SH-SY5Y (cell line): ENCODE measurements at regions not wholly inside any gene's neighbourhood (a gene's known extent, or its start where the extent isn't known, plus 50 kb on each side); places are given as distances from the start of the nearest gene placed in this dataset.

ENCODE experiments used
- GATA2 ChIP-seq: IDR thresholded peaks from 2 replicates; pipeline ENCODE4 v1.6.1; 2011; ENCODE audit warnings: mild to moderate bottlenecking, low read depth, low read length
- GATA3 ChIP-seq: IDR thresholded peaks from 2 replicates; pipeline ENCODE4 v1.6.1; 2011; ENCODE audit warnings: low read depth, mild to moderate bottlenecking, low read length, moderate library complexity

DNA sequence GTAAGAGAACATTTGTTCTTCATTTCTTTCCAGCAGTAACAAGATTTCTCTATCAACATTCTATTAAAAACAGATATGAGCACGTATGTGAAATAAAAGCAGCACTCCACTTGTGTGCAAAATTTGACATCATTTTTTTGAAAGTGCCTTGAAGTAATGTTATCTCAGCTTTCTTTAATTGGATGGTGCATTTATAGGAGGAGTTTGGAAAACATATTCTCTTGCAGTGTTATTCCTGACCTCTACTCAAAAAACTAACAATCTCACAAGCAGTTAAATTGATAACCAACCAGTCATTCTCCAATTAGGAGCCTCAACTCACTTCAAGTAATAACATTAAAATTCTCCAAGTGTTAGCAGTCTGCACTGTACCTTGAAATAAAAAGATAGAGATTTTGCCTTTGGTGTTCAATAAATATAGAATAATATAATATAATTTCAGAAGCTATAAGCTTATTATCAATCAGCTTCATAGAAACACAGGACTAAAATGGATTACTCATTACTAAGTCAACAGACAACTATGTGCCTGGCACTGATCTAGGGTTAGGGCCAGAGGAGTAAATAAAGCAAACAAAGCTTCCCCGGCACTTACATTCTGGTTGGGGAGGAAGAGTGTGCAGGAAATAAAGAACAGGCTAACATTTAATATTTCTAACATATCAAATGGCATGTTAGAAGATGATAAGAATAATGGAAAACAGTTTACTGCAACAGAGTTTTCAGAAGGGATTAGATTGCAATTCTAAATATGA is 149.0 kb upstream of the SGK1 start:
- TF ChIP-seq GATA2 (no peak), GATA3 (no peak)

DNA sequence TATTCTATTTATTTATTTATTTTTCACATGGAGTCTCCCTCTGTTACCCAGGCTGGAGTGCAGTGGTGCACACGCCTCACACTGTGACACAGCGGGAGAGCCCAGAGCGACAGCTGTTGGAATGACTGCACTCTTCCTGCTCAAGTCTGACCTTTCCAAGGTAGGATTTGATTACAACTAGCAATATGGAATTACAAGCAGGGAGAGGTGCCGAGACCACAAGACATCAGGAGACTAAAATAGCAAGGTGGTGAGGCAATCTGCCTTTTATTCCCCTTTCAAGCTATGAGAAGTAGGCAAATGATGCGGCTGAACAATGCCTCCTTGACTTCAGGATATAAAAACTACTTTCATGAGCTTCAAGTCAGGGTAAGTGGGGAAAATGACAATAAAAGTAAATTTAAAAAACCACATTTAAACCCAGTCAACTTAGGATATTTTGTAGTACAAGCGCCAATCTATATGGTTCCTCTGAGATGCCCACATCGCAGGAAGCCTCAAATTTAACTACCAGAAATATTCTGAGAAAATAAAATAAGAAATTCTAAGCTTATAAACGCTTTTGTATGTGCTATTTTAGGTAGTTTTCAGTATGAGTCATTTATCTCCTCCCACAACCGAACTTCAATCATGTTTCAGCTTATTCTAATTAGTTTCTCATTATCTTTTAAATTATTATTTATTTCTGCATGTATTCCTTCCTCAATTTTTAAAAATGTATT is 146.9 kb upstream of the SGK1 start:
- no peak for TF ChIP-seq GATA3

DNA sequence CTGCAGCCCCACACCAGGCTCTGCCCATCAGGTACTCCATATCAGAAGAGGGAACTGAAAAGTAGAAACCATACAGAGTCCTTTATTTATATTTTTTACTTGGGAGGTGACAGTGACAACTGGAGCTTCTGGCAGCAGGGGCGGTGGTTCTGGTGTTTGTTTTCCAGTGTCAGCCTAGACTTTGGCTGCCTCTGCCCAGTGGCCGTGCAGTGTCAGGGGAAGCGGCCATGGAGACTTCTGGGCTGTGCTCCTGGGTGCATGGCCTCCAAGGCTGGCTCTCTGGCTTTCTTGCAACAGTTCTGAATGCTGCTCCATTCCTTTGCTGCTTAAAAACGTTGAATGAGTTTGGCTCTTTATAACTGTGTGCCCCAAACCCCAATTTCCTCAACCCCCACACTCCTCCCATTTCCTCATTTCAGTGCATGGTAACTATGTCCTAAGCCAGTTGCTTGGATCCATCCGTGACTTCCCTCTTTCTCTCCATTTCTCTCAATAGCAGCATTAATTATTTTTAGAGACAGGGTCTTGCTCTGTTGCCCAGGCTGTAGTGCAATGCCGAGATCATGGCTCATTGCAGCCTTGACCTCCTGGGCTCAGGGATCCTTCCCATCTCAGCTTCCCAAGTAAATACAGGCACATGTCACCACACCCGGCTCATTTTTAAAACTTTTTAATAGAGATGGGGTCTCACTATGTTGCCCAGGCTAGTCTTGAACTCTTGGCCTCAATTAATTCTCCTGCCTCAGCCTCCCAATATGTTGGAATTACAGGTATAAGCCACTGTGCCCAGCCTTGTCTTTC is 141.1 kb upstream of the SGK1 start:
- TF ChIP-seq GATA2 = no peak
- no peak for TF ChIP-seq GATA3

DNA sequence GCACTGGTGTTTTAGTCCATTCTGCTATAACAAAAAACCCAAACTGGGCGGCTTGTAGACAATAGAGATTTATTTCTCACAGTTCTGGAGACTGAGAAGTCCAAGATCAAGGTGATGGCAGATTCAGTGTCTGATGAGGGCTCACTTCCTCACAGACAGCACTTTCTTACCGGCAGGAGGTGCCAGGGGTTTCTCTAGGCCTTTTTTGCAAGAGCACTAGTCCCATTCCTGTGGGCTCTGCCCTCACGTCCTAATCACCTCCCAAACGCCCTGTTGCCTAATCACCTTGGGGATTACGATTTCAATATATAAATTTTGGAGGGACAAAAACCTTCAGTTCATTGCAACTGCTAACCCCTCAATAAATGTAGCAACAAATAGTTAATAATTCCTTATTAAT is 140.0 kb upstream of the SGK1 start:
- TF ChIP-seq GATA3 (no peak), GATA2 (no peak)

DNA sequence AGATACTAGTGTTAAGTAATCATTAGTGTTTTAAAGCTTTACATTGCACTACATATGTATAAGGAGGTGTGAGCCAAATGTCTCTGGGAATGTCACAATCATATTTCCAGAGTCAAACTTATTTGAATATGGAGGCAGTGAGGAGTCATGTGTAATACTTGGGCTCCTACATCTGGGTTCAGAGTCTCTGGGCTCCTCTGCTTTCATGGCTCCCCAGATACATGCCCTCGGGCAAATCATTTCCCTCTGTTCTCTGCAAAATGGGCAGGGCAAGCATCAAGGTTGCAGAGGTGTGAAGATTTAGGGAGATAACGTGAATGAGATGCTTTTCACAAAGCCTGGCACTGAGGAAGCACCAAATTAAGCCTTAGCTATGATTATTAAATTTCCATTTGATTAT is 138.3 kb upstream of the SGK1 start:
- TF ChIP-seq GATA2 (no peak), GATA3 (no peak)

DNA sequence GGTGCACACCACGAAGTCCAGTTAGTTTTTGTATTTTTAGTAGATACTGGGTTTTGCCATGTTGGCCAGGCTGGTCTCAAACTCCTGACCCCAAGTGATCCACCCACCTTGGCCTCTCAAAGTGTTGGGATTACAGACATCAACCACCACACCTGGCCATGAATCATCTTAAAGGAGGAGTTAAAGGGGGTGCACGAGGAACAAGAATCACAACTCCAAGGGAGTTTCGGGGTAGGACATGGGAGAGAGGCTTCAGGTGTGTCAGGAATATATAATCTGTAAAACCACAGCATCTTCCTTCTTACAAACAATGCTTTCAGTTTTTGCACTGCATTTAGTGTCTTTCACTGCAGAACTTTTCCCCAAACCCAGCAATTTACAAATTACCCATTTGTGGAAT is 137.4 kb upstream of the SGK1 start:
- TF ChIP-seq GATA2 (no peak), GATA3 (no peak)

DNA sequence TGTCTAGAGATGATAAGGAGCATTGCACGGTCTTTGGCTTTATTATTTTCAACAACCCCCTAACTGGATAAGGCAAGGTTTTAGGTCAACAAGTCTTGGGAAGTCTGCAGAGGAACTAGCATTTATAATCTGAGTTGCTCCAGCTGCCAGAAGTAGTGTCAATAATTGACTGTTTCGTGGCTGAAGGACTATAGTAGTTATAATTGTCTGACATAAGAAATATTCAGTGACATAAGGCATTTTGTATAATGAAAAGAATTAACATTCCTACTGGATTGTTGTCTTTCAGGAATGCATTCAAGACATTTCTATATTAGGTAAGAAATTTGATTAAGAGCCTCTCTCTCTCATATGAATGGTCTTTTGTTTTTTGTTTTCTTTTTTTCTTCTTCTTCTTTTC is 136.9 kb upstream of the SGK1 start:
- no peak for TF ChIP-seq GATA3
- no peak for TF ChIP-seq GATA2

DNA sequence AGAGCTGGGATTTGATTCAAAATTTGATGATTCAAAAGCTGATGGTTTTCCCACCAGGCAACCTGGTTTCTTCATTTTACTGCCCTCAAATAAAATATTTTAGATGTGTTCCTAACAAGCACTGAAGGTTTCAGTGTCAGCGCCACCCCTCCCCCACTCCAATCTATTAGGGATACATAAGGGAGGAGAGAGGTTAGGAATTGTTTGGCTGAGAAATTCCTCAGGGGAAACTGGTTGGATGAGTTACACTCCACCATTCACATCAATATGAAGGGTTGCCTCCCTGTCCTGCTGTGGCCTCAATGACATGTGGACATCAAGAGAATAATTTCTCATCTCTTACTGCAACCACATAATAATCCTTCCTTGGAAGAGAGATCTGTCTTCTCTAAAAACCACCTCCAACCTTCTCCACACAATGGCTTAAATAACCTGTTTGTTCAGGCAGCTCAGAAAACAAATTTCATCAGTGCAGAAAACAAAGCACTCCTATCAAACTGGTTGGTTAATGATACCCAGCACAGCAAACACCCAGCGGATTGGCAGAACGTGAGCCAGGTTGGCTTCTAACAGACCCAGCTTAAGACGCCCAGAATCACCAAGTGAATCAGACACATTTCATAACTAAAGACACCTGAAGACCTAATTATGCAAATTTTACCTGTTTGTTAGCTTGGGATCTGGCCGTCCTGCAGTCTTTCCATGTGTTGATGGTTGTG is 136.0 kb upstream of the SGK1 start:
- TF ChIP-seq GATA3 = no peak
- TF ChIP-seq GATA2 = no peak

DNA sequence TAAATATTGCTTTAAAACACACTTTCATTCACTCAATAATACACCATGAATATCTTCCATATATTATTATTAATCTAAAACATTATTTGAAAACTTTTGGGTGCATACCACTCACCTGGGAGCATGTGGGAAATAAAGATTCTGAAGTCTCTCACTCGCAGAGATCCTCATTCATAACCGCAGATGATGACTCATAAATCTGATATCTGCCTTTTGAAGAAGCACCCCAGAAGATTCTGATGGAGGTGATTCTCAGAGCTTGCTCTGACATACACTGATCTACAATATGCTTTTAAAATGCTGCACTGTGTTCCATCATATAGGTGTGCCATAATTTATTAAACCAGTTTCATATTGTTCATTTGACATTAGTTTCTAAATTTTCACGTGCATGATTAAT is 135.0 kb upstream of the SGK1 start:
- TF ChIP-seq GATA2 = no peak
- TF ChIP-seq GATA3 = no peak

DNA sequence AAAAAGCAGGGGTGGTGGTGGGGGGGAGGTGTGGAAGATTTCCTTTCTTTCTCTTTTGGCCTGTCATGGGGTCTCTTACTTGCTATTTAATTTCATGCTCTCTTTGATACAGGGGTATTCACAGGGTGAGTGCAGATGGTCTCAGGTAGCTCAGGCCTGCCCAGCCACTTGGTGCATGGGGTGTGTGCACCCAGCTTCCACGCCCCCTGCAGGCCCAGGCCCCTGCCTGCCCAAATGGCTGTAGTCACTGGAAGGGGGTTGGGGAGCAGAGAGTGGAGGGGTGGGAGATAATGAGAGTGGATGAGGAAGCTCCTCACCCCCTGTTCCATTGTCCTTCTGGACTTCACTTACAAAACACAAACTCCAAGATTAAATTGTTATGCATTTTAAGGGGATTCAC is 133.6 kb upstream of the SGK1 start:
- TF ChIP-seq GATA3 = no peak
- TF ChIP-seq GATA2 = no peak

DNA sequence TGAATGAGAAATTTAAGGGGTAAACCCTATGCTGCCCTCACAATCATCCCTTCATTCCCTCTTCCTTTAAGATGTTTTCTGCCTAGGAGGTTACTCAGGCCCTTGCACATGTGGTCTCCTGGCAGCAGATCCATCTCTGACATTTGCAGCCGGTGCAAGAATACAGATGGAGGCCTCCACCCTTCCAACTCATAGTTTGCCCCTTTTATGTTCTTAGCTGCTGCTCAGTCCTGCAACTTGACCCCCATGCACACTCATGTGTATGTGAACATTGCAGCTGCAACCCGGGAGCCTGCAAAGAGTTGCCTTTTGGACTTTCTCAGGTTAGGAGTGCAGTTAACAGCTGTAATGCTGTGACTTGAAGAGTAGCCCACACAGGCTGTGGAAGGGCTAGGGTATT is 131.9 kb upstream of the SGK1 start:
- no peak for TF ChIP-seq GATA3
- TF ChIP-seq GATA2 = no peak

DNA sequence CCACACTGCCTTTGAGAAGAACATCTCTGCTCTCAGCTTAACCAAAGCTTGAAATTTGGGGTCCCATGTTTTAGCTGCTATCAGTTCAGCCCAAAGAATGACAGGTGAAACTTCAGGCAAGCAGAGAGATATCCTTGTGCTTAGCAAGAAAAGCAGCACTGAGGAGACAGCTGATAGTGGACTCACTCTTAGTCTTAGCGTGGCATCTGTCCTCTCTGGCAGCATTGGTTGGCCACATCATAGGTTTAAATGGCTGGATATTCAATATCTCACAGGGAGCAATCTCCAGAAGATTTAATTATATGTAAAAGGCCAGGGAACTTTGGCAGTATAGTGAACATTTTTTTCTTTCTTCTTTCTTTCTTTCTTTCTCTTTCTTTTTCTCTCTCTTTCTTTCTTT is 131.1 kb upstream of the SGK1 start:
- TF ChIP-seq GATA3 (no peak), GATA2 (no peak)

DNA sequence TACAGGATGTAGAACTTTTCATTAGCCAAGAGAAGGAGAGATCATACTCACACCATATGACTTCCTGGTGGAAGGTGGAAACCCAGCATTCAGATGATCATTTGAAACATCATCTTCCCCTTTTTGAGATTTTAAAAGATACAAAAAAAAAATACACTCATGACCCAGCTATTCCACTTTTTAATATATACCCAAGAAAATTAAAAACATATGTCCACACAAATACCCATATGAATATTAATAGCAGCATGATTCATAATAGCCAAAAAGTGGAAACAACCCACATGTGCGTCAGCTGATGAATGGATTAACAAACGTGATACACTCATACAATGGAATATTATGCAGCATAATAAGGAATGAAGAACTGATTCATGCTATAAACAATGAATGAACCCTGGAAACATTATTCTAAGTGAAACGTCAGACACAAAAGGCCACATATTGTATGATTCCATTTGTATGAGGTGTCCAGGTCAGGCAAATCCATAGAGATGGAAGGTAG is 130.0 kb upstream of the SGK1 start:
- no peak for TF ChIP-seq GATA3
- TF ChIP-seq GATA2 = no peak

DNA sequence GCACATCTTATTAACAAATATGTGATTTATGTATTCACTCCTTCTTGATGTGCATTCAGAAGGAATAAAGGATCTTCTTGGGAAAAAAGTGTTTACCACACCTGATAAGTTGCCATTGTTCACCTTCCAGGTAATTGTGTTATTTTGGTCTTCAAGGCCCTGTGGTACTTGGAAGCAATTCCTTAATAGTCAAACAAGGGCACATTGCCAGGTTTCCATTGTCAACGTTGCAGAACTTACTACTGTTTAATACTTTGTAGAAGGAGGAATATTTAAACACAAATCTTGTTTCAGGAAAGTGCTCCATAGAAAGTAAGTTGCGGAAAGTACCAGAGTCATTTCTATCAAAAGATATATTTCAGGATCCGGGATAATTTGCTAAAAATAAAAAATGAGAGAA is 129.5 kb upstream of the SGK1 start:
- TF ChIP-seq GATA3 (no peak), GATA2 (no peak)

DNA sequence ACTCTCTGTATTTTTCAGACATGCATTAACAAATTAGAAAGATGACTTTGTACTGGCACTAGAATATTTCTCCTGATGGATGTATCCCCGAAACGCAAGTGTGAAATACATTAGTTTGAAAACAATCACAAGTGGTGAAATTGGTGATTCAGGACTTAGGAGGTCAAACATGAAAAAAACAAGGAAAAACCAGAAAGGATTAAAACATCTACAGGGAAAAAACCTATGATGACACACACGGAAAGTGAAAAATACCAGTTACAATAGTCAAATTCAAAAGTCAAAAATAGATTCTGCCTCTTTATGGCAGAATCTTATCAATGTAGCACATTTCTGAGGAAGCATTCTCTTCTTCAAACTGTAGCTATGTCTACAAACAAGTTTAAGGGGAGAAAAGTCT is 129.0 kb upstream of the SGK1 start:
- TF ChIP-seq GATA2 (no peak), GATA3 (no peak)
